GM19397 (cell line): ENCODE measurements at regions not wholly inside any gene's neighbourhood (a gene's known extent, or its start where the extent isn't known, plus 50 kb on each side); places are given as distances from the start of the nearest gene placed in this dataset.

ENCODE experiments used
- ATAC-seq: cut with Tn5 transposase; IDR thresholded peaks from one replicate; pipeline ENCODE4 v1.9.1; 2021; ENCODE audit warnings: mild to moderate bottlenecking, moderate library complexity; ENCODE audit not compliant: unreplicated experiment

- ATAC-seq = no peak
These were observed 295.9 kb upstream of the ITGA1 start for GRCh38 chr5:52491818-52492217.

- ATAC-seq = no peak
These were observed 290.5 kb upstream of the ITGA1 start for GRCh38 chr5:52497133-52497693.

GRCh38 chr5:52498607-52499006 is 289.1 kb upstream of the ITGA1 start:
- no peak for ATAC-seq

GRCh38 chr5:52502460-52502999 is 285.2 kb upstream of the ITGA1 start:
- ATAC-seq = no peak

- ATAC-seq = no peak
These were observed 283.0 kb upstream of the ITGA1 start for GRCh38 chr5:52504584-52505240.

GRCh38 chr5:52517667-52518066 is 270.0 kb upstream of the ITGA1 start:
- ATAC-seq = no peak

GRCh38 chr5:52520171-52520570 is 267.5 kb upstream of the ITGA1 start:
- no peak for ATAC-seq

- ATAC-seq = no peak
These were observed 266.5 kb upstream of the ITGA1 start for GRCh38 chr5:52521236-52521635.

- no peak for ATAC-seq
These were observed 264.0 kb upstream of the ITGA1 start for GRCh38 chr5:52523701-52524100.

- ATAC-seq = no peak
These were observed 256.6 kb upstream of the ITGA1 start for GRCh38 chr5:52531105-52531504.

- ATAC-seq = no peak
These were observed 244.1 kb upstream of the ITGA1 start for GRCh38 chr5:52543594-52543993.

GRCh38 chr5:52544738-52545137 is 243.0 kb upstream of the ITGA1 start:
- no peak for ATAC-seq

GRCh38 chr5:52554293-52554692 is 233.4 kb upstream of the ITGA1 start:
- no peak for ATAC-seq

- no peak for ATAC-seq
These were observed 227.3 kb upstream of the ITGA1 start for GRCh38 chr5:52560366-52560765.

- ATAC-seq = no peak
These were observed 225.2 kb upstream of the ITGA1 start for GRCh38 chr5:52562473-52562872.

- no peak for ATAC-seq
These were observed 223.1 kb upstream of the ITGA1 start for GRCh38 chr5:52564587-52564986.

GRCh38 chr5:52577546-52577945 is 210.2 kb upstream of the ITGA1 start:
- ATAC-seq = no peak

GRCh38 chr5:52579391-52579790 is 208.3 kb upstream of the ITGA1 start:
- ATAC-seq = no peak

- no peak for ATAC-seq
These were observed 206.8 kb upstream of the ITGA1 start for GRCh38 chr5:52580921-52581320.

GRCh38 chr5:52582313-52582712 is 205.4 kb upstream of the ITGA1 start:
- ATAC-seq = no peak

GRCh38 chr5:52587131-52587530 is 200.6 kb upstream of the ITGA1 start:
- ATAC-seq = no peak

- ATAC-seq = no peak
These were observed 190.1 kb upstream of the ITGA1 start for GRCh38 chr5:52597625-52598024.

GRCh38 chr5:52598968-52599367 is 188.7 kb upstream of the ITGA1 start:
- no peak for ATAC-seq
